ENCODE measurements at regions not wholly inside any gene's neighbourhood (a gene's known extent, or its start where the extent isn't known, plus 50 kb on each side); places are given as distances from the start of the nearest gene placed in this dataset.

- TF ChIP-seq, protein P1, sequence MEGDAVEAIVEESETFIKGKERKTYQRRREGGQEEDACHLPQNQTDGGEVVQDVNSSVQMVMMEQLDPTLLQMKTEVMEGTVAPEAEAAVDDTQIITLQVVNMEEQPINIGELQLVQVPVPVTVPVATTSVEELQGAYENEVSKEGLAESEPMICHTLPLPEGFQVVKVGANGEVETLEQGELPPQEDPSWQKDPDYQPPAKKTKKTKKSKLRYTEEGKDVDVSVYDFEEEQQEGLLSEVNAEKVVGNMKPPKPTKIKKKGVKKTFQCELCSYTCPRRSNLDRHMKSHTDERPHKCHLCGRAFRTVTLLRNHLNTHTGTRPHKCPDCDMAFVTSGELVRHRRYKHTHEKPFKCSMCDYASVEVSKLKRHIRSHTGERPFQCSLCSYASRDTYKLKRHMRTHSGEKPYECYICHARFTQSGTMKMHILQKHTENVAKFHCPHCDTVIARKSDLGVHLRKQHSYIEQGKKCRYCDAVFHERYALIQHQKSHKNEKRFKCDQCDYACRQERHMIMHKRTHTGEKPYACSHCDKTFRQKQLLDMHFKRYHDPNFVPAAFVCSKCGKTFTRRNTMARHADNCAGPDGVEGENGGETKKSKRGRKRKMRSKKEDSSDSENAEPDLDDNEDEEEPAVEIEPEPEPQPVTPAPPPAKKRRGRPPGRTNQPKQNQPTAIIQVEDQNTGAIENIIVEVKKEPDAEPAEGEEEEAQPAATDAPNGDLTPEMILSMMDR (IDR thresholded peaks at IDR 0.05), result no peak
- no peak for TF ChIP-seq POLR2A (IDR thresholded peaks at IDR 0.05)
Measured at GRCh38 chr20:60863548-60863947, 388.5 kb upstream of the CDH4 start.

Data from uterus (tissue), 2 donors.